ENCODE measurements at regions not wholly inside any gene's neighbourhood (a gene's known extent, or its start where the extent isn't known, plus 50 kb on each side); places are given as distances from the start of the nearest gene placed in this dataset.
A peak's percentile ranks its signal among the peaks of the same experiment; 100 is the strongest.

GRCh38 chr7:25944777-25945515 is 207.1 kb upstream of the NFE2L3 start:
- DNase-seq = no peak

GRCh38 chr7:25945608-25946007 is 206.4 kb upstream of the NFE2L3 start:
- DNase-seq = no peak

- DNase-seq = no peak
Measured at GRCh38 chr7:25946181-25946580, 205.8 kb upstream of the NFE2L3 start.

- DNase-seq = no peak
Measured at GRCh38 chr7:25947669-25948516, 204.1 kb upstream of the NFE2L3 start.

GRCh38 chr7:25949736-25950487 is 202.1 kb upstream of the NFE2L3 start:
- DNase-seq = no peak

- DNase-seq = peak; percentile 90
Measured at GRCh38 chr7:25950488-25951413, 201.2 kb upstream of the NFE2L3 start.

GRCh38 chr7:25951414-25952260 is 200.4 kb upstream of the NFE2L3 start:
- peak; percentile 8 for DNase-seq

GRCh38 chr7:25952261-25953057 is 199.5 kb upstream of the NFE2L3 start:
- DNase-seq = no peak

GRCh38 chr7:25953859-25954258 is 198.1 kb upstream of the NFE2L3 start:
- no peak for DNase-seq

- DNase-seq = no peak
Measured at GRCh38 chr7:25954395-25954794, 197.6 kb upstream of the NFE2L3 start.

GRCh38 chr7:25959168-25959734 is 192.7 kb upstream of the NFE2L3 start:
- DNase-seq = no peak

- DNase-seq = no peak
Measured at GRCh38 chr7:25963733-25964132, 188.3 kb upstream of the NFE2L3 start.

GRCh38 chr7:25964483-25964991 is 187.5 kb upstream of the NFE2L3 start:
- DNase-seq = no peak

GRCh38 chr7:25965405-25966123 is 186.4 kb upstream of the NFE2L3 start:
- no peak for DNase-seq

- DNase-seq = no peak
Measured at GRCh38 chr7:25966469-25966868, 185.5 kb upstream of the NFE2L3 start.

GRCh38 chr7:25967278-25968204 is 184.5 kb upstream of the NFE2L3 start:
- no peak for DNase-seq

GRCh38 chr7:25968205-25968993 is 183.6 kb upstream of the NFE2L3 start:
- no peak for DNase-seq

Data from fibroblast of skin of right quadriceps (primary cell).